ENCODE measurements at regions not wholly inside any gene's neighbourhood (a gene's known extent, or its start where the extent isn't known, plus 50 kb on each side); places are given as distances from the start of the nearest gene placed in this dataset.

DNA sequence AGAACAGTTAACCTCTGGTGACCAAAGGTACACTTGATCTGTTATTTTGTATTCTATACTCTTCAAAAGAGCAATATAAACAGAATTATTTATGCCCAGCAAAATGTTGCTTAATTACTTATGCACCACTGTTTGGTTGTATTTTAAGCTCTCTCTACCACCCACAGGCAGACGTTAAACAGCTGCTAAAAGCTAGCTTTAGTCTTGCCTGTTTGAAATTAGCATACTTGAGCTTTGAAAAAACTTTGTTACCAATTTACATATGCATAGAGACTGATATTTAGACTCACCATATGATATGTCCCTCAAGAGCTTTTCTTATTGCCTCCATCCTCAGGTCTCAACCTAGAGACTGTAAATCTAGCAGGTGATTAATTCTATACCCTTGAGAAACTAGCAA is 426.9 kb downstream of the NR4A2 start (continued):
- TF ChIP-seq ESRRA (IDR thresholded peaks at IDR 0.05; ENCODE audit: borderline replicate concordance, low read length) = no peak
- TF ChIP-seq ZFP36 (IDR thresholded peaks at IDR 0.05; ENCODE audit: borderline replicate concordance, partially characterized antibody) = no peak
- TF ChIP-seq ZNF302 (CRISPR knock-in tag; IDR thresholded peaks at IDR 0.05) = no peak
- TF ChIP-seq BHLHE40 (IDR thresholded peaks at IDR 0.05; ENCODE audit: low read depth, low read length) = no peak

DNA sequence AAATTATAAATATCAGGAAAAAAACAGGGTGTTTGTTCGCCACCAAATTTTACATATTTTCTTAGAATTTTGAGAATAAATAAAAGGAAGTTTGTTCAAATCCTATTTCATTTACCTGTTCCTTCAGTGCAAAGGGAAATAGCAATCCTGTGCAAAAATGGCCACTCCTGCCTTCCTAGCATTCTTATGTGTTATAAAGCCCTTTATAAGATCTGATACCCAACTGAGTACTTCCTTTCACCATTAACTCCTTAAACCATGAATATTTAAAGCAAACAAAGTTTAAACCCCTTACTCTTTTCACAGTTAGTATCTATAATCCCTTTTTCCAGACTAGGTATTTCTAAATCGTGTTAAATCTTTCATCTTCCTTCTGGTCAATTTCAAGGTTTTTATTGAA is 427.8 kb downstream of the NR4A2 start:
- 40% methylated on average over 2 of the region's 2 CpGs for WGBS (ENCODE audit: missing lambda C conversion rate)
- ChIA-PET POLR2A (no interaction called here), CTCF (no interaction called here)
- ATAC-seq = no peak
- H3K4me1 ChIP-seq = no peaks in the 10 kb centered on the region
- TF ChIP-seq NFE2L2 (conservative IDR thresholded peaks at IDR 0.05; ENCODE audit: low read length) (no peak), ESRRA (IDR thresholded peaks at IDR 0.05; ENCODE audit: borderline replicate concordance, low read length) (no peak), HDAC2 (IDR thresholded peaks at IDR 0.05) (no peak), JUN (IDR thresholded peaks at IDR 0.05) (no peak), FOSL2 (IDR thresholded peaks at IDR 0.05) (no peak), FOSL2 (CRISPR knock-in tag; IDR thresholded peaks at IDR 0.05) (no peak), SMC3 (IDR thresholded peaks at IDR 0.05) (no peak), CHD2 (IDR thresholded peaks at IDR 0.05; ENCODE audit: low read length, partially characterized antibody) (no peak), ZNF302 (CRISPR knock-in tag; IDR thresholded peaks at IDR 0.05) (no peak), CBX2 (IDR thresholded peaks at IDR 0.05; ENCODE audit: borderline replicate concordance, low read depth) (no peak), RARB (CRISPR knock-in tag; IDR thresholded peaks at IDR 0.05) (no peak), SREBF2 (IDR thresholded peaks at IDR 0.05) (no peak)
- TF ChIP-seq, protein P1, sequence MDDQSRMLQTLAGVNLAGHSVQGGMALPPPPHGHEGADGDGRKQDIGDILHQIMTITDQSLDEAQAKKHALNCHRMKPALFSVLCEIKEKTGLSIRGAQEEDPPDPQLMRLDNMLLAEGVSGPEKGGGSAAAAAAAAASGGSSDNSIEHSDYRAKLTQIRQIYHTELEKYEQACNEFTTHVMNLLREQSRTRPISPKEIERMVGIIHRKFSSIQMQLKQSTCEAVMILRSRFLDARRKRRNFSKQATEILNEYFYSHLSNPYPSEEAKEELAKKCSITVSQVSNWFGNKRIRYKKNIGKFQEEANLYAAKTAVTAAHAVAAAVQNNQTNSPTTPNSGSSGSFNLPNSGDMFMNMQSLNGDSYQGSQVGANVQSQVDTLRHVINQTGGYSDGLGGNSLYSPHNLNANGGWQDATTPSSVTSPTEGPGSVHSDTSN (IDR thresholded peaks at IDR 0.05) = no peak
- TF ChIP-seq, protein P2, sequence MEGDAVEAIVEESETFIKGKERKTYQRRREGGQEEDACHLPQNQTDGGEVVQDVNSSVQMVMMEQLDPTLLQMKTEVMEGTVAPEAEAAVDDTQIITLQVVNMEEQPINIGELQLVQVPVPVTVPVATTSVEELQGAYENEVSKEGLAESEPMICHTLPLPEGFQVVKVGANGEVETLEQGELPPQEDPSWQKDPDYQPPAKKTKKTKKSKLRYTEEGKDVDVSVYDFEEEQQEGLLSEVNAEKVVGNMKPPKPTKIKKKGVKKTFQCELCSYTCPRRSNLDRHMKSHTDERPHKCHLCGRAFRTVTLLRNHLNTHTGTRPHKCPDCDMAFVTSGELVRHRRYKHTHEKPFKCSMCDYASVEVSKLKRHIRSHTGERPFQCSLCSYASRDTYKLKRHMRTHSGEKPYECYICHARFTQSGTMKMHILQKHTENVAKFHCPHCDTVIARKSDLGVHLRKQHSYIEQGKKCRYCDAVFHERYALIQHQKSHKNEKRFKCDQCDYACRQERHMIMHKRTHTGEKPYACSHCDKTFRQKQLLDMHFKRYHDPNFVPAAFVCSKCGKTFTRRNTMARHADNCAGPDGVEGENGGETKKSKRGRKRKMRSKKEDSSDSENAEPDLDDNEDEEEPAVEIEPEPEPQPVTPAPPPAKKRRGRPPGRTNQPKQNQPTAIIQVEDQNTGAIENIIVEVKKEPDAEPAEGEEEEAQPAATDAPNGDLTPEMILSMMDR (IDR thresholded peaks at IDR 0.05) = no peak
- no peak for FAIRE-seq
- no peaks in the 10 kb centered on the region for H3K9me3 ChIP-seq
- no peak overlapping the region for H3K4me3 ChIP-seq
- DNase-seq (ENCODE audit: low read depth in 1 of 2, low spot score in 1 of 2) = no peak
- no peak overlapping the region for H3K27ac ChIP-seq
- H3K4me2 ChIP-seq = no peak overlapping the region

DNA sequence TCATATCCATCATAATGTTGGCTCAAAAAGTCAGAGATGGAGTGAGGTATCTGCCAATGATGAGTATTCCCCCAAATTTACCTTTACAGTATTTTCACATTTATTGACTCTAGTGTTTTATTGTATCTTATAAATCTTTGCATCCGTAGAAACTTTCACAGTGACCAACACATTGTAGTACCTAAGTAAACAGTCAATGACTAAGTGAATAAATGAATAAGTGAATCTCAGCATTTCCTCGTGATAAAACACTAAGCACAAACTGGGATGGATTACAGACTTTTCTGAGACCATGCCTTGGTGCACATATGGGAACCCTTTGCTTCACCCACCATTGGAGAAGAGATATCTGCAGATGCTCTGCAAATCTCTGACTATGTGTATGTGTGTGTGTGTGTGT is 429.9 kb downstream of the NR4A2 start:
- Histone ChIP-seq H3K4me1 (no peaks in the 10 kb centered on the region), H3K9me3 (no peaks in the 10 kb centered on the region), H3K27ac (no peak overlapping the region), H3K4me2 (no peak overlapping the region), H3K4me3 (no peak overlapping the region)
- WGBS (ENCODE audit: missing lambda C conversion rate) = 24% methylated on average over 2 of the region's 2 CpGs
- no peak for DNase-seq (ENCODE audit: low read depth in 1 of 2, low spot score in 1 of 2)
- FAIRE-seq = no peak
- ChIA-PET POLR2A (no interaction called here), CTCF (no interaction called here)
- TF ChIP-seq RARB (CRISPR knock-in tag; IDR thresholded peaks at IDR 0.05) (no peak), FOXS1 (CRISPR knock-in tag; IDR thresholded peaks at IDR 0.05) (no peak), RAD21 (conservative IDR thresholded peaks at IDR 0.05 in 1 of 2, IDR thresholded peaks at IDR 0.05 in 1 of 2) (no peak), NPAS2 (CRISPR knock-in tag; IDR thresholded peaks at IDR 0.05; ENCODE audit: borderline replicate concordance) (no peak), HDAC2 (IDR thresholded peaks at IDR 0.05) (no peak), CBX2 (IDR thresholded peaks at IDR 0.05; ENCODE audit: borderline replicate concordance, low read depth) (no peak), TP53 (CRISPR knock-in tag; IDR thresholded peaks at IDR 0.05) (no peak), HOXA7 (CRISPR knock-in tag; IDR thresholded peaks at IDR 0.05) (no peak), ESRRA (IDR thresholded peaks at IDR 0.05; ENCODE audit: borderline replicate concordance, low read length) (no peak), ZFP36 (IDR thresholded peaks at IDR 0.05; ENCODE audit: borderline replicate concordance, partially characterized antibody) (no peak), FOSL2 (IDR thresholded peaks at IDR 0.05) (no peak), FOSL2 (CRISPR knock-in tag; IDR thresholded peaks at IDR 0.05) (no peak), MYC (IDR thresholded peaks at IDR 0.05; ENCODE audit: borderline replicate concordance, low read length) (no peak), KDM1A (IDR thresholded peaks at IDR 0.05; ENCODE audit: low read depth) (no peak), FOSB (CRISPR knock-in tag; IDR thresholded peaks at IDR 0.05) (no peak), JUNB (IDR thresholded peaks at IDR 0.05) (no peak), HOXB13 (CRISPR knock-in tag; IDR thresholded peaks at IDR 0.05; ENCODE audit: low read depth) (no peak), HEYL (CRISPR knock-in tag; IDR thresholded peaks at IDR 0.05) (no peak)
- TF ChIP-seq, protein P3, sequence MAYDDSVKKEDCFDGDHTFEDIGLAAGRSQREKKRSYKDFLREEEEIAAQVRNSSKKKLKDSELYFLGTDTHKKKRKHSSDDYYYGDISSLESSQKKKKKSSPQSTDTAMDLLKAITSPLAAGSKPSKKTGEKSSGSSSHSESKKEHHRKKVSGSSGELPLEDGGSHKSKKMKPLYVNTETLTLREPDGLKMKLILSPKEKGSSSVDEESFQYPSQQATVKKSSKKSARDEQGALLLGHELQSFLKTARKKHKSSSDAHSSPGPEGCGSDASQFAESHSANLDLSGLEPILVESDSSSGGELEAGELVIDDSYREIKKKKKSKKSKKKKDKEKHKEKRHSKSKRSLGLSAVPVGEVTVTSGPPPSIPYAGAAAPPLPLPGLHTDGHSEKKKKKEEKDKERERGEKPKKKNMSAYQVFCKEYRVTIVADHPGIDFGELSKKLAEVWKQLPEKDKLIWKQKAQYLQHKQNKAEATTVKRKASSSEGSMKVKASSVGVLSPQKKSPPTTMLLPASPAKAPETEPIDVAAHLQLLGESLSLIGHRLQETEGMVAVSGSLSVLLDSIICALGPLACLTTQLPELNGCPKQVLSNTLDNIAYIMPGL (CRISPR knock-in tag; IDR thresholded peaks at IDR 0.05; ENCODE audit: borderline replicate concordance) = no peak
- TF ChIP-seq, protein P4, sequence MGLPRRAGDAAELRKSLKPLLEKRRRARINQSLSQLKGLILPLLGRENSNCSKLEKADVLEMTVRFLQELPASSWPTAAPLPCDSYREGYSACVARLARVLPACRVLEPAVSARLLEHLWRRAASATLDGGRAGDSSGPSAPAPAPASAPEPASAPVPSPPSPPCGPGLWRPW (IDR thresholded peaks at IDR 0.05) = no peak
- no peak for ATAC-seq

Measured in A549 (cell line).